Caco-2 (cell line): ENCODE measurements at regions not wholly inside any gene's neighbourhood (a gene's known extent, or its start where the extent isn't known, plus 50 kb on each side); places are given as distances from the start of the nearest gene placed in this dataset.

ENCODE experiments used
- BruUV-seq: library from RNA; stranded (reverse); fragments of 400-500 nt; replicated peaks from 2 replicates; lab custom pipeline; 2021; lab: Mats Ljungman, UMichigan
- CTCF ChIA-PET: fragments of 300-600 bp; sonication (Branson Sonifier 250); formaldehyde crosslinking; loops from one replicate; lab custom pipeline; 2022; ENCODE audit warnings: antibody characterized with exemption; lab: Charles Lee
- POLR2A ChIA-PET: fragments of 300-600 bp; sonication (Branson Sonifier 250); formaldehyde crosslinking; loops from one replicate; lab custom pipeline; 2022; ENCODE audit warnings: antibody characterized with exemption; lab: Charles Lee
- DNase-seq, 2 experiments: peaks; one replicate each; pipeline versions ENCODE4 v3.0.0 to v3.0.0-alpha.2; 2020 to 2022
- H3K27me3 ChIP-seq: replicated peaks from 2 replicates; pipeline ENCODE4 v1.6.0; 2011; ENCODE audit warnings: low read length; ENCODE audit not compliant: control insufficient read depth, insufficient read depth
- H3K36me3 ChIP-seq: 2 replicates; pipeline ENCODE4 v1.5.1; 2011; ENCODE audit warnings: low read length; ENCODE audit not compliant: control insufficient read depth, insufficient read depth
- H3K4me1 ChIP-seq: fragments of 250-450 bp; sonication (Bioruptor Pico); 2 replicates; pipeline ENCODE4 v1.5.1; 2020; ENCODE audit warnings: mild to moderate bottlenecking
- H3K4me3 ChIP-seq: 2 replicates; pipeline ENCODE4 v1.5.1; 2011; ENCODE audit warnings: low read depth, mild to moderate bottlenecking, control low read depth, low read length
- H3K9me3 ChIP-seq: fragments of 250-450 bp; sonication (Bioruptor Pico); 2 replicates; pipeline ENCODE4 v1.5.1; 2020; ENCODE audit warnings: mild to moderate bottlenecking, moderate library complexity
- H3K27ac Mint-ChIP-seq: one replicate; pipeline ENCODE4 v1.8.0; 2022; ENCODE audit warnings: mixed read lengths; ENCODE audit not compliant: unreplicated experiment
- H3K27me3 Mint-ChIP-seq: one replicate; pipeline ENCODE4 v1.8.0; 2022; ENCODE audit warnings: mixed read lengths; ENCODE audit not compliant: insufficient read depth, unreplicated experiment
- H3K36me3 Mint-ChIP-seq: one replicate; pipeline ENCODE4 v1.8.0; 2022; ENCODE audit warnings: mild to moderate bottlenecking, mixed read lengths; ENCODE audit not compliant: insufficient read depth, unreplicated experiment
- H3K4me1 Mint-ChIP-seq: one replicate; pipeline ENCODE4 v1.8.0; 2022; ENCODE audit warnings: low read depth, mixed read lengths; ENCODE audit not compliant: unreplicated experiment
- H3K4me3 Mint-ChIP-seq: one replicate; pipeline ENCODE4 v1.8.0; 2022; ENCODE audit warnings: mild to moderate bottlenecking, moderate library complexity, mixed read lengths; ENCODE audit not compliant: unreplicated experiment
- H3K9me3 Mint-ChIP-seq: one replicate; pipeline ENCODE4 v1.8.0; 2022; ENCODE audit warnings: mixed read lengths; ENCODE audit not compliant: unreplicated experiment
- CTCF ChIP-seq, 2 experiments: fragments of 200-600 bp in 1 of 2; IDR thresholded peaks; 1 replicate in 1 of 2; 2 replicates in 1 of 2; pipeline versions ENCODE4 v1.5.1 to v1.8.0; 2011 to 2022; ENCODE audit warnings: antibody characterized with exemption in 1 of 2, control low read depth in 1 of 2, inconsistent platforms in 1 of 2, low read depth in 1 of 2, low read length in 1 of 2, mild to moderate bottlenecking in 1 of 2, moderate library complexity in 1 of 2; ENCODE audit not compliant: insufficient read depth in 1 of 2, severe bottlenecking in 1 of 2, unreplicated experiment in 1 of 2
- intact Hi-C: fragments of 100-400 bp; cut with micrococcal nuclease; formaldehyde crosslinking; loops from one replicate; pipeline ENCODE4 v1.10.0; 2022; ENCODE audit not compliant: unreplicated experiment

DNA sequence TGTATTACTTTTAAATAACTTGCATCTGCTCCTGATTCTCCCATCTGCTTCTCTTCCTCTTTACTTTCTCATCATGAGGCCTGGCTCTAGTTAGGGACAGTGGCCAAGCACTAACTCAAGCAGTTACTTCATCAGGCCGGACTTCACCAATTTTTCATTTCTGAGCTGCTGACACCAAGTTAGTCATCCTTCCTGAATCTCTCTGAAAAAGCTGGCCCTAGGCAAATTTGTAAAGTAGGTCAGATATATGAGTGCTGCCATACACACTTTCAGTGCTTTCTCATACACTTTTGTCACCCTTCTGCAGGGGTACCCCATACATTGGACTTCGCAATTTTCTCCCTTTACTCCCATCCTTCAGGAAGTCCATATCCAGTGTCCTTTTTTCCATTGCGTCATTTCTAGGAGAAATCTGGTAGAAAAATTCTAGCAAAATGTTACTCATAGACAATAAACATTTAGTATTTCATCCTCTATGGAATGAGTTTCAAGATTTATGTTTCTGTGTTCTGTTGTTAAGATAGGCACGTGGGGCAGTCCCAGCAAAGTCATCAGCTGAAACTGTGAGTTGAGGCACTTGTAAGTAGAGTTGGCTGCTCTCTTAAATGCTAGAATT is 276.8 kb upstream of the TMPO start:
- H3K36me3 Mint-ChIP-seq = no peaks in the 10 kb centered on the region
- H3K4me1 ChIP-seq = no peaks in the 10 kb centered on the region
- H3K27me3 ChIP-seq = no peaks in the 10 kb centered on the region
- intact Hi-C loops = no loop called here
- TF ChIP-seq CTCF (IDR thresholded peaks at IDR 0.05; ENCODE audit: insufficient read depth in 1 of 2, low read depth in 1 of 2, low read length in 1 of 2, severe bottlenecking in 1 of 2, unreplicated experiment in 1 of 2) = no peak
- ChIA-PET POLR2A (no interaction called here), CTCF (no interaction called here)
- no peaks in the 10 kb centered on the region for H3K36me3 ChIP-seq
- no peak overlapping the region for H3K27ac Mint-ChIP-seq
- H3K9me3 Mint-ChIP-seq = no peaks in the 10 kb centered on the region
- H3K4me1 Mint-ChIP-seq = no peaks in the 10 kb centered on the region
- peaks cover 4% of the 10 kb centered on the region for H3K27me3 Mint-ChIP-seq
- no TSS peak for BruUV-seq
- no peak overlapping the region for H3K4me3 ChIP-seq
- H3K9me3 ChIP-seq = no peaks in the 10 kb centered on the region
- DNase-seq = no peak
- H3K4me3 Mint-ChIP-seq = no peak overlapping the region

- Mint-ChIP-seq H3K27ac (no peak overlapping the region), H3K27me3 (peaks cover 4% of the 10 kb centered on the region)
Observed at GRCh38 chr12:98243190-98243589, 272.2 kb upstream of the TMPO start.

GRCh38 chr12:98244136-98244535 is 271.3 kb upstream of the TMPO start:
- no peaks in the 10 kb centered on the region for H3K4me1 Mint-ChIP-seq
- Histone ChIP-seq H3K9me3 (no peaks in the 10 kb centered on the region), H3K4me1 (no peaks in the 10 kb centered on the region), H3K27me3 (no peaks in the 10 kb centered on the region), H3K36me3 (no peaks in the 10 kb centered on the region), H3K4me3 (no peak overlapping the region)
- POLR2A ChIA-PET = no interaction called here
- BruUV-seq = no TSS peak
- no peaks in the 10 kb centered on the region for H3K27me3 Mint-ChIP-seq
- H3K36me3 Mint-ChIP-seq = no peaks in the 10 kb centered on the region
- DNase-seq = no peak
- no peak for TF ChIP-seq CTCF (IDR thresholded peaks at IDR 0.05; ENCODE audit: insufficient read depth in 1 of 2, low read depth in 1 of 2, low read length in 1 of 2, severe bottlenecking in 1 of 2, unreplicated experiment in 1 of 2)
- H3K9me3 Mint-ChIP-seq = no peaks in the 10 kb centered on the region
- CTCF ChIA-PET = no interaction called here
- intact Hi-C loops = no loop called here
- no peak overlapping the region for H3K4me3 Mint-ChIP-seq
- H3K27ac Mint-ChIP-seq = no peak overlapping the region

More at GRCh38 chr12:98243190-98243589, 272.2 kb upstream of the TMPO start:
- no peak for TF ChIP-seq CTCF (IDR thresholded peaks at IDR 0.05; ENCODE audit: insufficient read depth in 1 of 2, low read depth in 1 of 2, low read length in 1 of 2, severe bottlenecking in 1 of 2, unreplicated experiment in 1 of 2)
- no peaks in the 10 kb centered on the region for H3K4me1 ChIP-seq
- intact Hi-C loops = no loop called here
- H3K27me3 ChIP-seq = no peaks in the 10 kb centered on the region
- DNase-seq = no peak
- Mint-ChIP-seq H3K4me1 (no peaks in the 10 kb centered on the region), H3K4me3 (no peak overlapping the region), H3K36me3 (no peaks in the 10 kb centered on the region), H3K9me3 (no peaks in the 10 kb centered on the region)
- BruUV-seq = no TSS peak
- H3K36me3 ChIP-seq = no peaks in the 10 kb centered on the region
- no peak overlapping the region for H3K4me3 ChIP-seq
- POLR2A ChIA-PET = no interaction called here
- CTCF ChIA-PET = no interaction called here
- H3K9me3 ChIP-seq = no peaks in the 10 kb centered on the region
